NCI-H2196 (cell line): ENCODE measurements at regions not wholly inside any gene's neighbourhood (a gene's known extent, or its start where the extent isn't known, plus 50 kb on each side); places are given as distances from the start of the nearest gene placed in this dataset.

Source experiments
- DNase-seq: peaks from one replicate; lab custom pipeline; 2025; ENCODE audit not compliant: unreplicated experiment; lab: John Stamatoyannopoulos, UW

DNA sequence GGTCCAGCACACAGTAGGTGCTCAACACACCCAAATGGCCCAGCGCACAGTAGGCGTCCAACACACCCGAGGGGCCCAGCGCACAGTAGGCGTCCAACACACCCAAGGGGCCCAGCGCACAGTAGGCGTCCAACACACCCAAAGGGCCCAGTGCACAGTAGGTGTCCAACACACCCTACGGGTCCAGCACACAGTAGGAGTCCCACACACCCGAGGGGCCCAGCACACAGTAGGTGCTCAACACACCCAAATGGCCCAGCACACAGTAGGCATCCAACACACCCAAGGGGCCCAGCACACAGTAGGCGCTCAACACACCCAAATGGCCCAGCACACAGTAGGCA lies 80.8 kb downstream of the FOXL3 start:
- no peak for DNase-seq

DNA sequence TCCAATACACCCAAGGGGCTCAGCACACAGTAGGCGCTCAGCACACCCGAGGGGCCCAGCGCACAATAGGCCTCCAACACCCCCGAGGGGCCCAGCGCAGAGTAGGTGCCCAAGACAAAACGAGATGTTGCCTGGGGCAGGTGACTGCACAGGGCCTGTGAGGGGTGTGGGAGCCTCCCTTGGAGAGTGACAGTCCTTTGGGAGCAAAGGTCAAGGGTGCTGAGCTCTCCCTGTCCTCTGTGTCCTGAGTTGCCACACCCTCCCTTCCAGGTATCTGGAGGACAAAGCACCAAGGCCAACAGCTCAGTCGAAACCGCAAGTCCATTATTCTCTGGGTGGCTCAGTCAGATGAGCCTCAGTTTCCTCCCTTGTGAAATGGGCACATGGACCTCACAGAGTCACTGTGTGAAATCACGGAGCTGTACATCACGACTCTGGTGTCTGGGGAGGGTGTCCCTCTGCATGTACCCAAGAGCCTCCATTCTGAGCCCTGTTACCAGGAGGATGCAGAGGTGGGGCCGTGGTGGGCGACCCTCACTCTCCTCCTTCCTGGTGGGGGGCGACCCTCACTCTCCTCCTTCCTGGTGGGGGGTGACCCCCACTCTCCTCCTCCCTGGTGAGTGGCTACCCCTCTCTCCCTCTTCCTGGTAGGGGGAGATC lies 81.3 kb downstream of the FOXL3 start:
- no peak for DNase-seq

DNA sequence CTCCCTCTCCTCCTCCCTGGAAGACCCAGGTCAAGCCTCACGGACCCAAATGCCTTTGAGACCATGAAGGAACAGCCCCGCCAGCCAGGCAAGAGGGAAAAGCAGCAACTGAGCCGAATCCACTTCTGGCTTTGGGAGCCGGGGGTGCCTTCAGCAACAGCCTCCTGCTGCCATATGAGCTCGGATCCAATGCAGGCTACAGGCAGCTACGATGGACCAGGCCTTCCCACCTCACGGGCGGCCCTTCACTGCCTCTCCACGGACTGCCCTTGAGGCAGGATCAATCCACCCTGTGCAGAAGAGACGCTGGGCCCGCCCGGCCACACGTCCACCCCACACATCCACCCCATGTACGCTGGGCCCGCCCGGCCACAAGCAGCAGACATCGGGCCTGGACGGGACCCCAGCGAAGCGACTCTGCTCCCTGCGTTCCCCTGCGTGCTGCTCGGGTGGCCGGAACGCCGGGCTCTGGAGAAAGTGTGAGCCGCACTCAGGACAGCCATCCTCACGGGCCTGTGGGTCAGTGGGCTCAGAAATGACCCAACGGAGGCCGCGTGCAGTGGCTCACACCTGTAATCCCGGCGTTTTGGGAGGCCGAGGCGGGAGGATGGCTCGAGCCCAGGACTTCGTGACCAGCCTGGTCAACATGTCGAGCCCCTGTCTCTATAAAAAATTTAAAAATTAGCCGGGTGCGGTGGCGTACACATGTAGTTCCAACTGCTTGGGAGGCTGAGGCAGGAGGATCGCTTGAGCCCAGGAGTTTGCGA lies 82.0 kb downstream of the FOXL3 start:
- no peak for DNase-seq

DNA sequence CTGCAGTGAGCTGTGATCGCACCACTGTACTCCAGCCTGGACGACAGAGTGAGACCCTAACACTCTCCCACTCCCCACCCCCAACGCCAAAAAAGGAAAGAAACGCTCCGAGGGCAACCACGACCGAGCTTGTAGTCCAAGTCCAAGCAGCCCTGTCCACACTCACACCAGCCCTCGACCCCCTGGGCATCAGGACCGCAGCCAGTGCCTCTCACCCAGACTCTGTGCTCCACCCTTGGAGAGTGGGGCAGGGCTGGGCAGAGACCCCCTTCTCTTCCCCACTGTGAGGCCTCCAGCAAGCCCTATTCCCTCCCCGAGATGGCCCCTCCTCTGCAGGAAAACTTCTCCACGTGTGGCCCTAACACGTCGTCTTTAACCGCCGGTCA lies 82.6 kb downstream of the FOXL3 start:
- DNase-seq = no peak

DNA sequence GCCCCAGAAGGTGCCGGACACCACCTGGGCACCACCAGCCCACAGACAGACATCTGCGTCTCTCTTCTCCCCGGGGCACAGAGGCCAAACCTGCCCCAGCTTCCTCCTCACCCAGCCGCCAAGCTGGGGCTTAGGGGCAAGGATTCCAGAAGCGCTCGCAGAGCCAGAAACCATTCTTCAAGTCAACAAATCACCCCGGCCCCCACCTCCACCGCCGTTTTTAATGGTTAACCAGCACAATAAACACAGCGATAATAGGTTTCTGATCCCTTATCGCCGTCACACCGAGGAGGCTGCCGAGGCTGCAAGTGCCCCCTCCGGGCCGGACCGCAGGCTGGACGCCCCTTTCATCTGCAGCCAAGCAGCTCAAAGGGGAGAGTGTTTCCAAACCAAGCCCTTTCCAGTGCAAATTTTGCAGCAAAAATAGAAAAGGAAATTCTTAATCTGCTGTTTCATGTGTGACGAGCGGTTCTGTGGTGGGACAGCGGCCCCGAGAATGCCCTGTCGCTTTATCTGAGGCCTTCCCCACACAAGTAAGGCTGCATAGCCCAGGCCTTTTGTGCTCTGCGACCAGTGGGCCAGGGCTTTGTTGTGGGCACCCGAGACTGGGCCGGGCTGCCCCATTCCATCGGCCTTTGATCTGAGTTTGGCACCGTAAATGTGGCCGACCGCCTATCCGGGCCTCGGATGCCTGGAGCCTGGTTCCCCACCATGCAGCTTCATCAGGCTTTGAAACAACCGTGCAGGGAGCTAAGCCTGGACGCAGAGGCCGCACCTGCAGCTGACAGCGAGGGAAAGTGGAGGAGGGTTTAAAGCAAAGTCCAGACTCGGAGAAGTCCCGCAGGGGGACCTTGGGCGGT lies 83.2 kb downstream of the FOXL3 start:
- DNase-seq = no peak

DNA sequence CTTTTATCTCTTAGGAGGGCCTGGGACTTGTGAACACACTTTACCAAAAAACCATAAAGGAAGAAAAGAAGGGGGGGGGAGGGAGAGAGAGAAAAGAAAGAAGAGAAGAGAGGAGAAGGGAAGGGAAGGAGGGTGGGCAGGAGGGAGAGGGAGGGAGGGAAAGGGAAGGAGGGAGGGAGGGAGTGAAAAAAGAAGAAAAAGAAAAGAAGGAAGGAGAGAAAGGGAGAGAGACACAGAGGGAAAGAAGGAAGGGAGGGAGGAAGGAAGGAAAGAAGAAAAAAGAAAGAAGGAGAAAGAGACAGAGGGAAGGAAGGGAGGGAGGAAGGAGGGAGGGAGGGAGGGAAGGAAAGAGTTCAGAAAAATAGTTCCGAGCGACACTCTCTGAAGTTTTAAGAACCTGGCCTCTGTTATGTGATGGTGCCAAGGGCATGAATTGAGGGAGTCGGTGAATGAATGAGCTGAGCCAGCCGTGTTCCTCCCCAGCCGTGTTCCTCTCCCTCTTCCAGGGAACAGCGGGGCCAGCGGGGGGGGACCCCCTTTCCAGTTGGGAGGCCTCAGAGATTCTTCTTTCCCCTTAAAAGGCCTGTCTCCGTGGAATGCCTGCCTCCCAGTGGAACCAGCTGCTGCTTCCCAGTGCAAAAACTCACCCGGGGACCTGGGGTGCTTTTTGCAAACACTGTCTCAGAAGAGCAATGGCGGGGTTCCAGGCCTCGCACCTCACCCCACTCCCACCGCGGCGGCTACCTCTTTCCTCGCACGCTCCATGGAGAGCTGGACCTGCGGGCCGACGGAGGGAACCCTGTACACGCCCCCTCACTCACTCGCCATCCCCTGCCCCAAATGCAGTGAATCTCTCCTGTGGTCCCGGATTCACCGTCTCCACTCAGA lies 84.1 kb downstream of the FOXL3 start:
- DNase-seq = no peak

DNA sequence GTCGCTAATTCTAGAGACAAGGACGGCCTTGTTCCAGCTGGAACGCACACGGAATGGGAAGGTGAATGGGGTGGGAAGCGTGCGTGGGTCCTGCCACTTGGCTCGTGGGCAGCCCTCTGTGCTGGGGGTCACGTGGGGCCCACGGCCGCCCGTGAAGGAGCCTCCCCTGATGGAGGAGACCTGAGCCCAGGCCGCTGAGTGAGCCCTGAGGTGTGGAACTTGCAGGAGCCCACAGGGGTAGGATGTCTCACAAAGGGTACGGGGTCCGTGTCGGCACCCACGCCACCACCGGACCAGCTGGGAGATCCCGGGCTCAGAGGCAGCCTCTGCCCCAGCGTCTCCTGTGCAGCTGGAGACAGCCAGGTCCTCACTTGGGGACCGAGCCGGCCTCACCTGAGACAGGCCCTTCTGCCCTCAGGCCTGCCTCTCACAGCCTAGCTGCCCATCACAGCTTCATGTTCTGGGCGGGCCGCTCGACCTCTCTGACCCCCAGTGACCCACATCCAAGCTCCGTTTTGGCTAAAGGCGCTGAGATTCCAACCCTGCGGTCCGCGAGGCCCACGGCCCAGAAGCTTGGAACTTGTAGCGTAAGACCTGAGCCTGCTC lies 84.8 kb downstream of the FOXL3 start:
- no peak for DNase-seq

DNA sequence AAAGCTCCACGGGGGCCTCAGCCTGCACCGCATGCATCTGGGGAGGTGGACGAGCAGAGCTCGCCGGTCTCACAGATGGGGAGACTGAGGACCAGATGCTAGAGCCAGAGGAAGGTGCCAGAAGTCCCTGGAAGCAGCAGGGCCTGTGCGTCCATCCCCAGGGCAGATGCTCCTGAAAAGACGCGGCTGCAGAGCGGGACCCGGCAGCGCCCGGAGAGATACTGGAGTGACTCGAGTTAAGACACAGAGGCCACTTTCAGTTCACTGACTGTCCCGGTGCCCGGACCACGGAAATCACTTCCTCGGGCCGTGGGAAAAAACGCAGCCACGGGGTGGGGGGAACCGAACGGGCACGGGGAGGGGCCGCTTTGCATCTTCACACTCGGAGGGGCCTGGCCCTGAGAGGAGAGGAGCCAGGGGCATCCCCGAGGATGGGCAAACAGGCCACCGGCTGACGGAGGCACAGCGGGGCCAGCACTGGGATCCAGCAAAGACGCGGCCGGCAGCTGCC lies 85.4 kb downstream of the FOXL3 start:
- no peak for DNase-seq

DNA sequence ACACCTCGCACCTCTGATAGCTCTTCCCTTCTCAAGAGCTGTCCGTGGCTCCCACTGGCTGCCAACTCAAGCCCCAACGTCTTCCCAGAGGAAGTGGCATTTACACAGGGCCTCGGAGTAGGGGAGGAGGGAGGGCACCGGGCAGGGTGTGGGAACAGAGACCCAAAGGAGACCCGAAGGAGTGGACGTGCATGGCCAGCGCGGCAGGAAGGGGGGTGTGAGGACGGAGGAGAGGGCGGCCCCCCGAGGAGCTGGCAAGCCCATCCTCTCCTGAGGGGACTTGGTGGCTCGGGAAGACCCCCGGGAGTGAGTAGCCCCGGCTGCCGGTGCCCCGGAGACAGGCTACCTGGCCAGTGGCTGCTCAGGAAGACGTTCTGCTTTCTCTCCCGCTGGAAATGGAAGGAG lies 85.9 kb downstream of the FOXL3 start:
- no peak for DNase-seq

DNA sequence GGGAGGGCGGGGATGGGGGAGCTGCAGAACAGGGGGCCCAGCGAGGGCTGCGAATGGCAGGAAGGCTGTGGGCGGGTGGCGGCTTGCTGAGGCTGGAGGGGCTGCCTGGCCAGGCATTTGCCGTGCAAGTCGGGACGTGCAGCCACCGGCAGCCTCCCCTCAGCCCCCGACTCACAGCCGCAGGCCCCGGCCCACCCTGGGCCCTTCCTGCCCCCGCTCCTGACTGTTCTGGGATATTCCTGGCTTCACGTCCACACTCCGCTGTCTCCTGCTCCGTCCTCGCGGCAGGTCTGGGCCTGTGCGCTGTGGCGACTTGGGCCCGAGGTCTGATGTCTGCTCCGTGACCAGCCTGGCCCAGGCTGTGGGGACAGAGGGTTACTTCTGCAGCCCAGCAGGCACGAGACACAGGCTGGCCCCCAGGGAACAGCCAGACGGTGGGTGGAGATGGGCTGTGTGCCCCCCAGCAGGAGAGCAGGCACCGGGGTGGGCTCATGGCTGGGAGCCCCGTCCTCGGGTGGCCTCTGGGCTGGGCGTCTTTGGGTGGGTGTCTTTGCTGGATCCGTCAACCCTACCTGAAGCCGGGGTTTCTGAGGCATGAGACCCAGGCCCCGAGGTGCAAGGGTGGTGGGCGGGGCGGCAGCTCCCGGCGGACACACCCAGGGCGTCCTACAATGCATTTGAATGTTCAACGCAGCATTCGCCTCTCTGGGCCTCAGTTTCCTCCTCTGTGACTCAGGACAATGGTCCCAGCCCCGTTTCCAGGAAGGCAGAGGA lies 86.5 kb downstream of the FOXL3 start:
- no peak for DNase-seq

DNA sequence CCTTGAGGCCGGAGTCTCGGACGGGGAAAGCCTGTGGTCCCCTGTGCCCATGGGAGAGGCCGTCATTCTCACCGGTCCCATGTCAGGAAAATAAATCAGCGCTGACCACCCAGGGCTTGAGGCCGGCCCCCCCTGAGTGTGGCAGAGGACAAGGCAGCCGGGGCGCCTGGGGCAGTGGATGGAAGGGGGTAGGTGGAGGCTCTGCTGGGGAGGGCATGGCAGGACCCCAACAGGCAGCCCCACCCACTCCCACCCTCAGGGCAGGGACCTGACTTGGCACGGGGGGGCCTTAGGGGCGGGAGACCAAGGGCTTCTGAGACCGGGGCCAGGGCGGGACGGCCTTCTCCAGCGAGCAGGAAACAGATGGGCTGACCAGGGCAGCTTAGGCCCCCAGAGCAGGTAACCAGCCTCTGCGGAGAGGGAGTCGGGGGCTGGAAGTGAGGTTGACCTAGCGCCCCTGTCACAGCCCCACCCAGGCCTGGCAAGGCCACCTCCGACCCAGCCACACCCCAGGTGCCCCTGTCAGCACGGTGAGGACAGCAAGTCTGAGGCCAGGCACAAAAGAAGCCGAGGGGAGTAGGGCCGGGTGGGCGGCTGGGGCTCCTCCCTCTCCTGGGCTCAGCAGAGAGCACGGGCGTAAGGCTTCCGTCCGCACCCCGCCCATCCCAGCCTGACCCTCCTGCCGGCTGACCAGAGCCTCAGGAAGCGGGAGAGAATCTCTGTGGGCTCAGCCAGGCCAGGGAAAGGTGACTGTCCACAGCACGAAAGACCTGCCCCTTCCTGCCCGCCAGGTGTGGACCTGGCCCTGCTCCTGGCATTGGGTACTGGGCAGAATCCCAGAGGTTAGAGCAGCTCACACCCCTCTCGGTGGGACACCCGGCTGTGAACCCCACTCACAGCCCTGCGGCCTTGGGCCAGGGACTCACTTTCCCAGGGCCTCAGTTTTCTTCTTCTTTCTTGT lies 87.4 kb downstream of the FOXL3 start:
- DNase-seq = no peak

DNA sequence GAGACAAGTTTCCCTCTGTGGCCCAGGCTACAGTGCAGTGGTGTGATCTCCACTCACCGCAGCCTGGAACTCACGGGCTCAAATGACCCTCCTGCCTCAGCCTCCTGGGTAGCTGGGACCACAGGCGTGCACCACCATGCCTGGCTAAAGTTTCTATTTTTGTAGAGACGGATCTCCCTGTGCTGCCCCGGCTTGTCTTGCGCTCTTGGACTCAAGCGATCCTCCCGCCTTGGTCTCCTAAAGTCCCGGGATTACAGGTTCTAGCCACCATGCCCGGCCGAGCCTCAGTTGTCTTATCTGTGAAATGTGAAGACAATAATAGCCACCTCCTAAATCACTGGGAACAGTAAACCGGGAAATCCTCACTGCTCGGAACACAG lies 88.1 kb downstream of the FOXL3 start:
- no peak for DNase-seq

DNA sequence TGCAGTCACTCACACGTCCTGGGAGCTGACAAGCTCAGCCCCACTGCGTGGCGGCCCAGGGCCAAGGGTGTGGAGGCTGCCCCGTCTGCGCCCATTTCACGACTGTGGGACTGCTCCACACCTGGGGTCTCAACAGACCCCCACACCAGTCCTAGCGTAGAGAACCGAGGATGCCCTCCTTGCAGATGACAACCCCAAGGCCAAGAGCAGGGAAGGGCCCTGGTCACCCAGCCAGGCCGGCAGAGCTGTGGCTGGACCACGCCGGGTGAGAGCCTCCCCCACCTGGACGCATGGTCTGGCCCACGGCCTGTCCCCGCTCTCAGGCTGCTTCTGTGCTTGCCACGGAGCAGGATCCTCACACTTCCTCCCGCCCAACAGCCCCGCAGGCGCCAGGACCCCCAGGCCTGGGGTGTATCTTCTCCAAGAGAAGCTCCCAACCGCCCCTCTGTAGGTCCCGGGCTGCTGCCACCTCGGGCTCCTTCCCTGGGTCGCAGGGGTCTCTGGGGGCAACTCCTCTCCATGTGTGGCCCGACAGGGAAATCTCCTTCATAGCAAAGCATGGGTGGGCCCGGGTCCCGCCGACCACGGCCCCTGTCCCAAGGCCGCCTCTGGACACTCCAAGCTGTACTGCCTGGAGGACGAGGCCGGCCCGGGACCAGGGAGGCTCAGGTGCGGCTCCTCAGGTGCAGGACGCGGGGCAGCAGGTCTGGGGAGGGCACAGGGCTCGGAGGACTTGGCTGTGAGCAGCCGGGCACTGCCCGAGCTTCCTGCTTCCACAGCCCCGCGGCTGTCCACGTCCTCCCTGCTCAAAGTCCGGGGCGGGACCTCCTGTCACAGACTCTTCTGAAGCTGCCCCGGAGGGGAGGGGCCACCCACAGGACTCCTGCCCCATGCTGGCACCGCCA lies 88.8 kb downstream of the FOXL3 start:
- no peak for DNase-seq

DNA sequence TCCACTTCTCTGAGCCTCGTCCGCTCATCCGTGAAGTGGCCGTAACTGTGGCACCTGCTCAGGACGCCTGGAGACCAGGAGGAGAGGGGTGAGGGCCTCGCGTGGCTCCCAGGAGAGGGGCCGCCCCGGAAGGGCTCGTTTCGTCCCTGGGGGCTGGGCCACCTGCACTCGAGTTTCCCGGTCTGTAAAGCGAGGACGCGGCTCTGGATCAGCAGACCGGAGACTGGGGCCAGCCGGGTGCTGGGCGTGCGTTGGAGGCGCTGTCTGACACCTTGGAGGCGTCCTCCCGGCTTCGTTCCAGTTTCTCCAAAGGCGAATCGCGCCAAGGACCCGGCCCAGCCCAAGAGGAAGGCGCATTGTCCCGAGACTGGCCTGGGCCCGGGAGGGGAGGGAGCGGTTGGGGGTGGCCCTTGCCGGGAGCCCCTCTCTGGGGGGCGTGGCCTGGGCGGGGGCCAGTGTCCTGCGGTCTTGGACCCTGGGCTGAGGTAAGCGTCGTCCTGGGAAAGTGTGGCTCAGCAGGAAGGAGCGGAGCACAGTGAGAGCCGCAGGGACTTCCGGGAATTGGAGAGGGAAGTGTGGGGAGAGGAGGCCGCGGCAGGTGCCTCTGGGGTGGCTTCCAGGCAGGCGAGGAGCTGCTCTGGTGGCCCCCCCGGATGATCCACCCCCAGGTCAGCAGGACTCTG lies 89.6 kb downstream of the FOXL3 start:
- DNase-seq = peak; percentile 63

DNA sequence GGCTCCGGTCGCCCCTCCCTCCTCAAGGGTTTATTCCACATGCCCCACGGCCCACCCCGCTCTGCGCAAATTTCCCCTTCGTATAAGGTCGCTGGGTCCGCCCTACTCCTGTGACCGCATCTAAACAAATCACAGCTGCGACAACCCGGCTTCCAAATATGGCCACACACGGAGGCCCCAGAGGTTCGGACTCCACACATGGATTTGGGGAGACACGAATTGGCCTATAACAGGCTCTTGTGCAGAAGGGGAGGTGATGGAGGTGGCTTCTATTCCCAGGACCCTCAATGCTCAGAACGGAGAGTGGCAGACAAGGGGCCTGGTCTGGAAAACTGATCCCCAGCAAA lies 90.1 kb downstream of the FOXL3 start:
- no peak for DNase-seq

DNA sequence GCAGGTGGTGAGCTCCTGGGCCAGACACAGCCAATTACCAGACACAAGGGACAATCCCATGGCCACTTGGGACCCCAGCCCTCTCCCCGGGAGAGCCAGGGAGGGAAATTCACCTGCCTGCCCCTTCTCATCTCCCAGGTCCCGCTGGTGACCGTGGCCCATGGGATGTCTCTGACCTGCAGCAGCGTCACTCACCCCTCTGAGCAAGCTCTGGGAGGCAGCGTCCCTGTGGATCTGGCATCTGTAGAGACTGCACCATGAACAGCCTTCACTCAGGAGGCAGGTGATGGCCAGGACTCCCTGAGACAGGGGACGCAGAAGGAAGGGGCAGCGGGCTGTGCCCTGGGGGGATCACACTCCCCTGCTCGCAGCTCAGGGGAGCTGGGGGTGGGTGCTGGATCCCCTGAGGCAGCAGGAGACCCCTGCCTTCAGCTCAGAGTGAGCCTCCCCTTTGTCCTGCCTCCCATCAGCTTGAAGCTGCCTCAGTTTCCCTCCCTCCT lies 90.8 kb downstream of the FOXL3 start:
- DNase-seq = no peak
